Nucleus accumbens (tissue), 56 donors: ENCODE measurements at regions not wholly inside any gene's neighbourhood (a gene's known extent, or its start where the extent isn't known, plus 50 kb on each side); places are given as distances from the start of the nearest gene placed in this dataset.

Experiments
- DNase-seq, 56 donors: peaks; one replicate each; lab custom pipeline; 2025; lab: John Stamatoyannopoulos, UW

GRCh38 chr2:106704798-106705197 is 181.2 kb downstream of the ST6GAL2 start:
- no peak for DNase-seq

- no peak for DNase-seq
Measured at GRCh38 chr2:106705877-106706276, 180.1 kb downstream of the ST6GAL2 start.

GRCh38 chr2:106706283-106706682 is 179.7 kb downstream of the ST6GAL2 start:
- DNase-seq = no peak

- DNase-seq = no peak
Measured at GRCh38 chr2:106708209-106708608, 177.8 kb downstream of the ST6GAL2 start.

GRCh38 chr2:106709229-106709628 is 176.7 kb downstream of the ST6GAL2 start:
- DNase-seq = no peak

GRCh38 chr2:106719222-106719621 is 166.7 kb downstream of the ST6GAL2 start:
- DNase-seq = no peak

- DNase-seq = no peak
Measured at GRCh38 chr2:106720026-106720425, 165.9 kb downstream of the ST6GAL2 start.

GRCh38 chr2:106724301-106724794 is 161.6 kb downstream of the ST6GAL2 start:
- DNase-seq = no peak

GRCh38 chr2:106734165-106734564 is 151.8 kb downstream of the ST6GAL2 start:
- DNase-seq = no peak

- DNase-seq = no peak
Measured at GRCh38 chr2:106735807-106736206, 150.2 kb downstream of the ST6GAL2 start.

GRCh38 chr2:106736221-106736620 is 149.7 kb downstream of the ST6GAL2 start:
- no peak for DNase-seq

GRCh38 chr2:106745468-106745867 is 140.5 kb downstream of the ST6GAL2 start:
- DNase-seq = no peak

GRCh38 chr2:106749823-106750222 is 136.1 kb downstream of the ST6GAL2 start:
- no peak for DNase-seq
